Stomach (tissue), 8 donors: ENCODE measurements at regions not wholly inside any gene's neighbourhood (a gene's known extent, or its start where the extent isn't known, plus 50 kb on each side); places are given as distances from the start of the nearest gene placed in this dataset.

Source experiments
- DNase-seq, 2 donors: peaks; one replicate each; pipeline versions ENCODE4 v3.0.0 to v3.0.0-alpha.2; 2013 to 2019
- H3K27ac ChIP-seq, 5 donors: fragments of 200-600 bp in 4 of 5; sonication (generic) in 4 of 5; one replicate each; pipeline ENCODE4 v1.5.1; 2013 to 2019; ENCODE audit warnings: mild to moderate bottlenecking in 1 of 5, moderate library complexity in 1 of 5
- H3K27me3 ChIP-seq, 3 donors: fragments of 200-600 bp; sonication (generic); one replicate each; pipeline ENCODE4 v1.5.1; 2017 to 2019; ENCODE audit warnings: mixed run types in 1 of 3
- H3K36me3 ChIP-seq, 4 donors: fragments of 200-600 bp; sonication (generic); 1 replicate in 3 of 4; 2 replicates in 1 of 4; pipeline ENCODE4 v1.5.1; 2016 to 2019
- H3K4me1 ChIP-seq, 4 donors: fragments of 200-600 bp; sonication (generic); one replicate each; pipeline ENCODE4 v1.5.1; 2016 to 2019
- H3K4me3 ChIP-seq, 4 donors: fragments of 200-600 bp; sonication (generic) in 3 of 4; one replicate each; pipeline ENCODE4 v1.5.1; 2016 to 2019; ENCODE audit warnings: mild to moderate bottlenecking in 1 of 4
- H3K9me3 ChIP-seq, 4 donors: fragments of 200-600 bp; sonication (generic); one replicate each; pipeline ENCODE4 v1.5.1; 2016 to 2019
- EP300 ChIP-seq: sonication (generic); formaldehyde crosslinking; IDR thresholded peaks from one replicate; pipeline ENCODE4 v1.6.1; 2017; ENCODE audit warnings: antibody characterized with exemption
- POLR2A ChIP-seq, 4 donors: fragments of 450-650 bp; IDR thresholded peaks; one replicate each; pipeline ENCODE4 v1.6.1; 2016; ENCODE audit warnings: antibody characterized with exemption in 4 of 4, control low read depth in 2 of 4, mild to moderate bottlenecking in 1 of 4, moderate library complexity in 1 of 4
- POLR2AphosphoS5 ChIP-seq, 3 donors: sonication (generic); formaldehyde crosslinking; IDR thresholded peaks; one replicate each; pipeline ENCODE4 v1.6.1; 2016; ENCODE audit warnings: antibody characterized with exemption in 3 of 3
- WGBS, 5 donors: extraction: QIAGEN DNeasy Blood & Tissue Kit in 3 of 5; methylation state at CpG; one replicate each; pipeline versions ENCODE4 v1.1.5 to v1.1.7; 2013 to 2018; 5-methylcytosine and 5-hydroxymethylcytosine counted together
- intact Hi-C: fragments of 100-400 bp; cut with DNase I; formaldehyde crosslinking; loops from one replicate; pipeline ENCODE4 v1.15.1; 2023; ENCODE audit warnings: low total_unique reads
- TF ChIP-seq, protein P1 (sequence below), 7 experiments: fragments of 450-650 bp in 4 of 7; fragments of 200-600 bp in 3 of 7; sonication (generic) in 3 of 7; IDR thresholded peaks; one replicate each; pipeline ENCODE4 v1.5.1; 2016 to 2019; ENCODE audit warnings: antibody characterized with exemption in 7 of 7, control low read depth in 2 of 7, mild to moderate bottlenecking in 1 of 7
- donor health status: healthy with polysubstance abuse.
- donor health status: Bipolar disorder and iron deficiency.
- donor health status: healthy.

DNA sequence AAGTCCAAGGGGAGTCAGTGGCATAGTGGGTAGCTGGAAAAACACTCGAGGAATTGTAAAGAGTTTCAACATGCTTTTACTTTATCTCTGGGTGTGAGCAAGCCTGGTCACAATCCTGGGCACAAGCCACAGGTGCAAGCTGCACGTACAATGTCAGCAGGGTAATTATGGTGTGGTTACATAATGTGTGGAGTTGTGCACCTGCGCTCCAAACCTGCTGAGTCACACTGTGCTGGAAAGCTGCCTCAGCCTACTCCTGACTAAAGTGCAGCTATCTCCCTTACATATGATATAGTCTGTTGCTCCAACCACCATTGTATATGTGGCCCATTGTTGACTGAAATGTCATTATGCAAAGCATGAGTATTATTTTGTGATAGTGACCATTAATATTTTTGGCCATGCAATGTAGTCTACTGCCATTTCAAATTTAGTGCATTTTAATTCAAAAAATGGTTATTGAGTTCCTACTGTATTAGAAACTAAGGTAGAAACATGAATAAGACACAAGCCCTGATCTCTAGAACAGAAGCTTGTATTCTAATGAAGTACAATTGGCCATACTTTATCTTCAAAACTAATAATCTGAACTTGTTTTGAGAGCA is 160.9 kb upstream of the SLC30A5 start:
- Histone ChIP-seq H3K9me3 (peaks cover 5 to 21% (median 14%) of the 10 kb centered on the region in 4 donors), H3K36me3 (no peaks in the 10 kb centered on the region), H3K27me3 (no peaks in the 10 kb centered on the region), H3K4me1 (no peaks in the 10 kb centered on the region), H3K27ac (no peak overlapping the region), H3K4me3 (no peak overlapping the region)
- DNase-seq, result no peak
- 83 to 92% (median 91%) methylated on average over 3 of the region's 3 CpGs for WGBS, 5 donors
- intact Hi-C loops, result no loop called here
- TF ChIP-seq EP300 (no peak), POLR2A (IDR thresholded peaks at IDR 0.05) (no peak), POLR2AphosphoS5 (IDR thresholded peaks at IDR 0.05) (no peak)
- TF ChIP-seq, protein P1, sequence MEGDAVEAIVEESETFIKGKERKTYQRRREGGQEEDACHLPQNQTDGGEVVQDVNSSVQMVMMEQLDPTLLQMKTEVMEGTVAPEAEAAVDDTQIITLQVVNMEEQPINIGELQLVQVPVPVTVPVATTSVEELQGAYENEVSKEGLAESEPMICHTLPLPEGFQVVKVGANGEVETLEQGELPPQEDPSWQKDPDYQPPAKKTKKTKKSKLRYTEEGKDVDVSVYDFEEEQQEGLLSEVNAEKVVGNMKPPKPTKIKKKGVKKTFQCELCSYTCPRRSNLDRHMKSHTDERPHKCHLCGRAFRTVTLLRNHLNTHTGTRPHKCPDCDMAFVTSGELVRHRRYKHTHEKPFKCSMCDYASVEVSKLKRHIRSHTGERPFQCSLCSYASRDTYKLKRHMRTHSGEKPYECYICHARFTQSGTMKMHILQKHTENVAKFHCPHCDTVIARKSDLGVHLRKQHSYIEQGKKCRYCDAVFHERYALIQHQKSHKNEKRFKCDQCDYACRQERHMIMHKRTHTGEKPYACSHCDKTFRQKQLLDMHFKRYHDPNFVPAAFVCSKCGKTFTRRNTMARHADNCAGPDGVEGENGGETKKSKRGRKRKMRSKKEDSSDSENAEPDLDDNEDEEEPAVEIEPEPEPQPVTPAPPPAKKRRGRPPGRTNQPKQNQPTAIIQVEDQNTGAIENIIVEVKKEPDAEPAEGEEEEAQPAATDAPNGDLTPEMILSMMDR (IDR thresholded peaks at IDR 0.05), result no peak

DNA sequence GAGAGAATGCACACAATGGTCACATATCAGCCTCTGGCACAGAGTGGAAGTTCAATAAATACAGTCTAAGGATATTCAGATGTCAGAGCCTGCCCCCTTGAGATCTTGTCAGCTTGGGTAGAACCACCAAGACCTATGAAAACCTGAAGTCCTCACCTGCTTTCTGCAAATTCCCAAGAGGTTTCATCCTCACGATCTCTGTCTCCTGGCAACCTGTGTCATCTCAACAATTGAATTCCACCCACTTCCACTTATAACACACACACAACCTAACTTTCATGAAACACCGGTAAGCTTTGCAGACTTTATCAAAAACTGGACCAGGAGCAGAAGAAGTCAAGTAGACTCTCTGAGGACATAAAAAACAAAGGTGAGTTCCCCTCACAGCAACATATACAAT is 151.6 kb upstream of the SLC30A5 start:
- intact Hi-C loops, result no loop called here
- peaks cover 0 to 6% (median 2%) of the 10 kb centered on the region in 4 donors for H3K9me3 ChIP-seq
- H3K27ac ChIP-seq, result no peak overlapping the region
- H3K36me3 ChIP-seq, result no peaks in the 10 kb centered on the region
- WGBS, 5 donors, result 65 to 93% (median 91%) methylated on average over 2 of the region's 2 CpGs
- H3K4me1 ChIP-seq, result no peaks in the 10 kb centered on the region
- DNase-seq, result no peak
- H3K27me3 ChIP-seq, result no peaks in the 10 kb centered on the region
- H3K4me3 ChIP-seq, result no peak overlapping the region
- TF ChIP-seq EP300, result no peak
- TF ChIP-seq POLR2A (IDR thresholded peaks at IDR 0.05), result no peak
- TF ChIP-seq, protein P1 (IDR thresholded peaks at IDR 0.05), result no peak
- TF ChIP-seq POLR2AphosphoS5 (IDR thresholded peaks at IDR 0.05), result no peak

DNA sequence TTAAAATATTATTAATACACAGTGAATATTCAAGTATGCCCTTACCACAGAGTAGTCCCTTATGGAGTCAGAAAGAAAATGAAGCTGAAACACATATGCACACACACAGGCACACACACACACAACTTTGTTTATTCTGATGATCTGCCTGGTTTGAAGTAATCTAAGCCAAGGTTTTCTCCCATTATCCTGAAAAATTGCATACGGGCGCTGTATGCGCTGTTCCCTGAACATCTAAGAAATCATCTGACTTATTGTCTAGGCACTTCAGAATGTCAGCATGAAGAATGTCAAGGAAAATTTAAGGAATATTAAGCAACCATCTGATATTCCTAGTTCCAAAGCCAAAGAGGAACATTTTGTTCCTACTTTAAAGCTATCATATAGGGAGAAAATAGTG is 147.1 kb upstream of the SLC30A5 start:
- DNase-seq, result no peak
- intact Hi-C loops, result no loop called here
- Histone ChIP-seq H3K36me3 (no peaks in the 10 kb centered on the region), H3K27me3 (no peaks in the 10 kb centered on the region), H3K4me1 (peaks cover 0 to 7% (median 0%) of the 10 kb centered on the region in 4 donors), H3K9me3 (no peaks in the 10 kb centered on the region), H3K4me3 (no peak overlapping the region), H3K27ac (no peak overlapping the region)
- TF ChIP-seq, protein P1 (IDR thresholded peaks at IDR 0.05), result no peak
- TF ChIP-seq POLR2AphosphoS5 (IDR thresholded peaks at IDR 0.05) (no peak), POLR2A (IDR thresholded peaks at IDR 0.05) (no peak), EP300 (no peak)
- whole genome bisulfite sequencing, 5 donors, result 91 to 96% (median 96%) methylated on average over 3 of the region's 3 CpGs

DNA sequence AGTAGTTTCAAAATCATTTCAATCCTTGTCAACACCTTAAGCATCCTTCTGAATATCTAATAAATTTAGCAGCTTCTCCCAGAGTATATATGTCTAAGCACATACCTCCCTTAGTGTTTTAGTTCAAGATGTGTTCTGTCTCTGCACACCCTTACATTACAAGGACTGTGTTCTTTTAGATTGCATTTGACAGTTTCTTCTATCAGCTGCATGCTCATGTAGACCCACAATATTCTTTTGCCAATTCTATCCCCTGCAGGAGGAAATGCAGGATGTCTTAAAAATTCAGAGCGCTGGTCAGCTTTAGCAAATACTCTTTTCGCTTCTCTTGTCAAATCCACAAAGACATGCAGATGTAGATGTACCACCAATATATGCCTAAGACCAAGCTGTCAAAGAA is 145.8 kb upstream of the SLC30A5 start:
- no peak for DNase-seq
- no peak overlapping the region for H3K4me3 ChIP-seq
- no peaks in the 10 kb centered on the region for H3K9me3 ChIP-seq
- H3K4me1 ChIP-seq, result peaks cover 0 to 7% (median 0%) of the 10 kb centered on the region in 4 donors
- intact Hi-C loops, result no loop called here
- TF ChIP-seq POLR2A (IDR thresholded peaks at IDR 0.05) (no peak), EP300 (no peak), POLR2AphosphoS5 (IDR thresholded peaks at IDR 0.05) (no peak)
- TF ChIP-seq, protein P1 (IDR thresholded peaks at IDR 0.05), result no peak
- H3K27me3 ChIP-seq, result no peaks in the 10 kb centered on the region
- WGBS, 5 donors, result 22 to 89% (median 87%) methylated on average over 2 of the region's 2 CpGs
- no peak overlapping the region for H3K27ac ChIP-seq
- no peaks in the 10 kb centered on the region for H3K36me3 ChIP-seq
